SK-N-SH treated with all-trans-retinoic acid at 6 μM for 48 hours (cell line): ENCODE measurements at regions not wholly inside any gene's neighbourhood (a gene's known extent, or its start where the extent isn't known, plus 50 kb on each side); places are given as distances from the start of the nearest gene placed in this dataset.

ENCODE experiments used
- ARNTL ChIP-seq: fragments of 450-650 bp; formaldehyde crosslinking; IDR thresholded peaks from 2 replicates; pipeline ENCODE4 v1.5.0; 2020; ENCODE audit warnings: low read depth, mild to moderate bottlenecking, moderate library complexity, borderline replicate concordance
- BACH2 ChIP-seq: fragments of 250-450 bp; sonication (Bioruptor Pico); IDR thresholded peaks from 2 replicates; pipeline ENCODE4 v1.9.0; 2021; ENCODE audit warnings: mild to moderate bottlenecking, borderline replicate concordance
- ESRRG ChIP-seq: fragments of 250-450 bp; sonication (Bioruptor Pico); IDR thresholded peaks from 2 replicates; pipeline ENCODE4 v1.6.1; 2021; ENCODE audit warnings: mild to moderate bottlenecking
- ISL1 ChIP-seq: fragments of 250-450 bp; sonication (Bioruptor Pico); IDR thresholded peaks from 2 replicates; pipeline ENCODE4 v2.1.2; 2022; ENCODE audit warnings: mild to moderate bottlenecking, moderate library complexity
- RARB ChIP-seq: fragments of 250-450 bp; sonication (Bioruptor Pico); IDR thresholded peaks from 2 replicates; pipeline ENCODE4 v1.8.0; 2021; ENCODE audit warnings: mild to moderate bottlenecking, moderate library complexity
- TOX ChIP-seq: fragments of 250-450 bp; sonication (Bioruptor Pico); IDR thresholded peaks from 2 replicates; pipeline ENCODE4 v1.8.0; 2021; ENCODE audit warnings: mild to moderate bottlenecking, moderate library complexity, borderline replicate concordance
- ZFP3 ChIP-seq: fragments of 250-450 bp; sonication (Bioruptor Pico); IDR thresholded peaks from 2 replicates; pipeline ENCODE4 v1.5.0; 2020; ENCODE audit warnings: mild to moderate bottlenecking, moderate library complexity
- ZFP30 ChIP-seq: fragments of 450-650 bp; formaldehyde crosslinking; IDR thresholded peaks from 2 replicates; pipeline ENCODE4 v1.5.0; 2022; ENCODE audit warnings: mild to moderate bottlenecking, moderate library complexity
- ZNF565 ChIP-seq: fragments of 450-650 bp; formaldehyde crosslinking; conservative IDR thresholded peaks from 2 replicates; pipeline ENCODE4 v1.5.0; 2020; ENCODE audit warnings: low read depth, mild to moderate bottlenecking, moderate library complexity
- TF ChIP-seq, protein P1 (sequence below): fragments of 250-450 bp; sonication (Bioruptor Pico); IDR thresholded peaks from 2 replicates; pipeline ENCODE4 v1.8.0; 2020; ENCODE audit warnings: mild to moderate bottlenecking, moderate library complexity, borderline replicate concordance
- TF ChIP-seq, protein P2 (sequence below): fragments of 250-450 bp; sonication (Bioruptor Pico); IDR thresholded peaks from 2 replicates; pipeline ENCODE4 v1.5.0; 2020; ENCODE audit warnings: mild to moderate bottlenecking, moderate library complexity

DNA sequence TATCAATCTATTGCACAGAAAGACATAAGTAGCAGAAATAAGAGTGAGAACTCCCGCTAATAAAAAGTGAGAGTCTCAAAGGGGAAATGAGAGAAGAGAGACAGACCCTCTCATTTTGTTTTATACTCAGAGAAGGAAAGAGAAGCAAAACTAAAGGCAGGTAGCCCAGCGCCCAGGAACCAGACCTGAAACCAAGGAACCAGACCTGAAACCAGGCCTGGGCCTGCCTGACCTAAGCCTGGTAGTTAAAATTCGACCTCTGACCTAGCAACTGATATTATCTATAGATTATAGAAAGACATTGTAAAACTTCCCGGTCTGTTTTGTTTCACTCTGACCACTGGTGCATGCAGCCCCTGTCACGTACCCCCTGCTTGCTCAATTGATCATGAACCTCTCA is 134.5 kb upstream of the SEMA6A start:
- TF ChIP-seq ZFP30 (CRISPR knock-in tag) (no peak), TOX (no peak), BACH2 (CRISPR knock-in tag) (no peak), ZNF565 (no peak), RARB (CRISPR knock-in tag) (no peak), ARNTL (CRISPR knock-in tag) (no peak), ESRRG (CRISPR knock-in tag) (no peak), ZFP3 (no peak), ISL1 (no peak)
- TF ChIP-seq, protein P1, sequence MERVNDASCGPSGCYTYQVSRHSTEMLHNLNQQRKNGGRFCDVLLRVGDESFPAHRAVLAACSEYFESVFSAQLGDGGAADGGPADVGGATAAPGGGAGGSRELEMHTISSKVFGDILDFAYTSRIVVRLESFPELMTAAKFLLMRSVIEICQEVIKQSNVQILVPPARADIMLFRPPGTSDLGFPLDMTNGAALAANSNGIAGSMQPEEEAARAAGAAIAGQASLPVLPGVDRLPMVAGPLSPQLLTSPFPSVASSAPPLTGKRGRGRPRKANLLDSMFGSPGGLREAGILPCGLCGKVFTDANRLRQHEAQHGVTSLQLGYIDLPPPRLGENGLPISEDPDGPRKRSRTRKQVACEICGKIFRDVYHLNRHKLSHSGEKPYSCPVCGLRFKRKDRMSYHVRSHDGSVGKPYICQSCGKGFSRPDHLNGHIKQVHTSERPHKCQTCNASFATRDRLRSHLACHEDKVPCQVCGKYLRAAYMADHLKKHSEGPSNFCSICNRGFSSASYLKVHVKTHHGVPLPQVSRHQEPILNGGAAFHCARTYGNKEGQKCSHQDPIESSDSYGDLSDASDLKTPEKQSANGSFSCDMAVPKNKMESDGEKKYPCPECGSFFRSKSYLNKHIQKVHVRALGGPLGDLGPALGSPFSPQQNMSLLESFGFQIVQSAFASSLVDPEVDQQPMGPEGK (CRISPR knock-in tag), result no peak
- TF ChIP-seq, protein P2, sequence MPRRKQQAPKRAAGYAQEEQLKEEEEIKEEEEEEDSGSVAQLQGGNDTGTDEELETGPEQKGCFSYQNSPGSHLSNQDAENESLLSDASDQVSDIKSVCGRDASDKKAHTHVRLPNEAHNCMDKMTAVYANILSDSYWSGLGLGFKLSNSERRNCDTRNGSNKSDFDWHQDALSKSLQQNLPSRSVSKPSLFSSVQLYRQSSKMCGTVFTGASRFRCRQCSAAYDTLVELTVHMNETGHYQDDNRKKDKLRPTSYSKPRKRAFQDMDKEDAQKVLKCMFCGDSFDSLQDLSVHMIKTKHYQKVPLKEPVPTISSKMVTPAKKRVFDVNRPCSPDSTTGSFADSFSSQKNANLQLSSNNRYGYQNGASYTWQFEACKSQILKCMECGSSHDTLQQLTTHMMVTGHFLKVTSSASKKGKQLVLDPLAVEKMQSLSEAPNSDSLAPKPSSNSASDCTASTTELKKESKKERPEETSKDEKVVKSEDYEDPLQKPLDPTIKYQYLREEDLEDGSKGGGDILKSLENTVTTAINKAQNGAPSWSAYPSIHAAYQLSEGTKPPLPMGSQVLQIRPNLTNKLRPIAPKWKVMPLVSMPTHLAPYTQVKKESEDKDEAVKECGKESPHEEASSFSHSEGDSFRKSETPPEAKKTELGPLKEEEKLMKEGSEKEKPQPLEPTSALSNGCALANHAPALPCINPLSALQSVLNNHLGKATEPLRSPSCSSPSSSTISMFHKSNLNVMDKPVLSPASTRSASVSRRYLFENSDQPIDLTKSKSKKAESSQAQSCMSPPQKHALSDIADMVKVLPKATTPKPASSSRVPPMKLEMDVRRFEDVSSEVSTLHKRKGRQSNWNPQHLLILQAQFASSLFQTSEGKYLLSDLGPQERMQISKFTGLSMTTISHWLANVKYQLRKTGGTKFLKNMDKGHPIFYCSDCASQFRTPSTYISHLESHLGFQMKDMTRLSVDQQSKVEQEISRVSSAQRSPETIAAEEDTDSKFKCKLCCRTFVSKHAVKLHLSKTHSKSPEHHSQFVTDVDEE (CRISPR knock-in tag), result no peak
